NOMO-1 treated with DMSO at 0.1 percent for 48 hours (cell line): ENCODE measurements at regions not wholly inside any gene's neighbourhood (a gene's known extent, or its start where the extent isn't known, plus 50 kb on each side); places are given as distances from the start of the nearest gene placed in this dataset.
"Not testable (repeated sequence)": the region's sequence is repeated elsewhere in the genome, so short reads cannot be mapped to it uniquely, and the experiment has no call there.

Source experiments
- DNase-seq: peaks from one replicate; lab custom pipeline; 2025; ENCODE audit not compliant: unreplicated experiment; lab: John Stamatoyannopoulos, UW

DNA sequence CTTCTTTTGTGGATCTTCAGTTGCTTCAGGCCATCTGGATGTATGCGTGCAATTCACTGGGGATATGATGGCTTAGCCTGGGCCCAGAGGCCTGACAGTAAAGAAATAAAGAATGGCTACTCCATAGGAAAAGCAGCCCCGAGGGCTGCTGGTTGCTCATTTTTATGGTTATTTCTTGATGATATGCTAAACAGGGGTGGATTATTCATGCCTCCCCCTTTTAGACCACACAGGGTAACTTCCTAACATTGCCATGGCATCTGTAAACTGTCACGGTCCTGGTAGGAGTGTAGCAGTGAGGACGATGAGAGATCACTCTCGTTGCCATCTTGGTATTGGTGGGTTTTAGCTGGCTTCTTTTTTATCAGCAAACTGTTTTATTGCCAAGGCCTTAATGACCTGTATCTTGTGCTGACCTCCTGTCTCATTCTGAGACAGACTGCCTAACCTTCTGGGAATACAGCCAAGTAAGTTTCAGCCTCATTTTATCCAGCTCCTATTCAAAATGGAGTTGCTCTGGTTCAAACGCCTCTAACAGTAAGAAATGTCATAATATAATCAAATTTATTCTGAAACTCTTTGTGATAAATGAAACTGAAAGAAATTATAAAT is 60.5 kb downstream of the DSEL start:
- no peak for DNase-seq

DNA sequence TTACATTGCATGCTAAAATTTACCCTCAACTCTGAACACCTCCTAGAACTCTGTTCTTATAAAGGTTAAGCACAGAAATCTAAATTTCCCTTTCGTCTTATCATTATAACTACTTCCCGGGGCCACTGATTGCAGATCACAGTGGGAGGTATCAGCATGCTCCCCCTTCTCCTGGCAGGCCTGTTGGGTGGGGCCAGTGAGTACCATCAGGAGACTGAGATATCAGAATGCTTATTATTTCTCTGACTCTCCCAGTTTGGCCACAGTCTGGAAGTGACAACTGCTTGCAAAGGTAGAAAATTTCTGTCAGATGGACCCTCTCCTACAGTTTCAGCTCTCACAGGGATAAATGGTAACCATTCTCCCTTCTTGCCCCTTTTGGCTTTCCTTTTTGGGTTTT is 62.6 kb downstream of the DSEL start:
- no peak for DNase-seq

DNA sequence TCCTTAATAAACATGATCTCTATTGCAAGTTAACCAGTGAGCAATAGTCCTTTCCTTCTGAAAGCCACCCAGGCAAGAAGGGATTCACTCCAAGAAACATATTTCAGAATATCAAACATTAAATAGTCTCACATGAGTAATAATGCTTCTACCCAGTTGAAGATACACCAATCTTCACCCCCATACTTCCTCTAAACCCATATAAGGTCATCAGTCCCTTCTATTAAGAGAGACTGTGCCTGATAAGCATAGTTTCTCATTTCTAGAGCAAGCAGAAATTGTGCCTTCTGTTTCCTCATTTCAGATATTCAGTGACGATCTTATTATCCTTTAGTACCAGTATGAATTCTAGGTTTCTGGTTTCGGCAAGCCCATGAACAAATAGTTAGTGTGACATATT is 64.6 kb downstream of the DSEL start:
- DNase-seq, result no peak

DNA sequence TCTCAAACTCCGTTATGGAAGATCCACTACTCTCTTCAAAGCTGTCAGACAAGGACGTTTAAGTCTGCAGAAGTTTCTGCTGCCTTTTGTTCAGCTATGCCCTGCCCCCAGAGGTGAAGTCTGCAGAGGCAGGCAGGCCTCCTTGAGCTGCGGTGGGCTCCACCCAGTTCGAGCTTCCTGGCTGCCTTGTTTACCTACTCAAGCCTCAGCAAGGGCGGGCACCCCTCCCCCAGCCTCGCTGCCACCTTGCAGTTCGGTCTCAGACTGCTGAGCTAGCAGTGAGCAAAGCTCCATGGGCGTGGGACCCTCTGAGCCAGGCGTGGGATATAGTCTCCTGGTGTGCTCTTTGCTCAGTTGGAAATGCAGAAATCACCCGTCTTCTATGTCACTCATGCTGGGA is 65.4 kb downstream of the DSEL start:
- not testable (repeated sequence) for DNase-seq

DNA sequence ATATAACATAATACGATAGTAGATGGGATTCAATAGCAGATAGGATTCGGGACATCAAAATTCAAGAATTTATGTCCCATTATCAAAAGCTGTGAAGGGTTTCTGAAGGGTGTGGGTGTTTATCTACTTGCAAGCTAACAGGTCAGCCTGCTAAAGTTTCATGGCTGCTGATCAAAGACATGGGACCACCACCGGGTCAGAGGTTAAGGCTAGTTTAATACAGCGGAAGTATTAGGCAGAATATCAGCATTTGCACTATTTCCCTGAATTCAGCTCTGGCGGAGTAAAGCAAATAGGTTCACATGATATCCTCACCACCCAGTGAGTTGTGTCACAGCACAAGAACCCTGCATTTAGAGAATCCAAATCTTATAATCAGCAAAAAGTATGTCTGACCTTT is 82.5 kb downstream of the DSEL start:
- no peak for DNase-seq

DNA sequence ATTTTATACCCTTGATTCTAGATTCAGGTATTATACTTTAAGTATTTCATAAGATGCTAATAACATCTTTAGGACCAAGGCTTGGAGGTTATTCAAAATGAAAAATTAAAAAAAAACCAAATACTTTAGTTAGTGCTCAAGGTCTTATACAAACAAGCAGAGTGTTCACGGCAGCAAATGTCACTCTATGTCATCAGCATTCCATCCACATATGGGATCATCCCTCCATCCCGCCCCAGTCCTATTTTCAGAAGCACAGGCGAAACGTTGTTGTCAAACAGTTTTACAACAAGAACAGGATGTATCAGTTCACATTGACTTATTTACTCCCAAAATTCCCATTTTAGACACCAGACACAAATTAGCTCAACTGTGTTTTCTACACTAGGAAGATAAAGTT is 83.7 kb downstream of the DSEL start:
- no peak for DNase-seq

DNA sequence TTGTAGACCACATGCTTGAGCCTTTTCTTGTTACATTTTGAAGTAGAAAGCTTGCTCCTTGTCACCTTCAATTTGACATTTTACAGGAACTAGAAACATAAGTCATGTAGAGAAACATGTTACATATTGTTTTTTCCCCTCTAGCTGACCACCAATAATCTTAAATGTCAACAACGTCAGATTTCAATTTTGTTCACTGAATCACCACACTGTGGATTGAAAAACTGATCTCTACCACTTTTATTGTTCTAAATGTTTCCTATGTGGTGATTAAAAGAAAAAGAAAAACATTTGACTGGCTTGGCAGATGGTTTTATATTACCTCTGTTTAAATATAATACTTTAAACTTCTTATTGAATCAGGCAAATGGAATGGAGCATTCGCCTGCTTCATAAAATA is 87.7 kb downstream of the DSEL start:
- no peak for DNase-seq

DNA sequence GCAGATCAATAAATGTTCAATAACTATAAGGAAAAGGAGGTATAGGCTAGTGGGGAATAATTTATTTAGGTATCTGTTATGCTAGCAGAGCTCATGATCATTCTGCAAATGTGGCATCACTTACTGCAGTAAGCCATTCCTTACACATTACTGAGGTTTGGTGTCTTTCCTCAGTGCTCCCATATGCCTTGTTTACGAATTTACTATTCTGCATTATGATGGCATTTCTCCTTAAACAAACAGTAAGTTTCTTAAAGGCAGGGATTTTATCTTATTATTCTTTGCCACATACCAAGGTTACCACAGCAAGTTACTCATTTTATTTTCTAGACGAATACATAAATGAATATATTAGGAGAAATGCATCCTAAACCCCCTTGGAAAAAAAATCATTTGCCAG is 88.4 kb downstream of the DSEL start:
- DNase-seq, result no peak

DNA sequence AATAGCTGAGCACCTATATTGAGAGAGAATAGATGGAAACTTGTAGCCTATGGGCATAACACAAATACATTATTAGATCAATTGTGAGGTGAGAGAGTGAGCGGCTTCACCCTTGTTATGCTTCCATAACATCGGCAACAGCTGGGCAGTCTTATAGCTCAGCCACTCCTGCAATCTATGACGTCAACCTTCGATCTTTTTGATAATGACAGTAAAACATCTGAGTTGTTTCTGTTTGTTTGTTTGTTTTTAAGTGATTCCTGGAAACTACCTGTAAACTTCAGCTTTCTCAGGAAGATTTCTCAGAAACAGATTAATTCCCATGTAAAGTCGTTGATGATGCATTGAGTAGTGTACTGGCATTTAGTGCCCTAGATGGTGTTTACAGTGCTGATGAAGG is 90.0 kb downstream of the DSEL start:
- no peak for DNase-seq

DNA sequence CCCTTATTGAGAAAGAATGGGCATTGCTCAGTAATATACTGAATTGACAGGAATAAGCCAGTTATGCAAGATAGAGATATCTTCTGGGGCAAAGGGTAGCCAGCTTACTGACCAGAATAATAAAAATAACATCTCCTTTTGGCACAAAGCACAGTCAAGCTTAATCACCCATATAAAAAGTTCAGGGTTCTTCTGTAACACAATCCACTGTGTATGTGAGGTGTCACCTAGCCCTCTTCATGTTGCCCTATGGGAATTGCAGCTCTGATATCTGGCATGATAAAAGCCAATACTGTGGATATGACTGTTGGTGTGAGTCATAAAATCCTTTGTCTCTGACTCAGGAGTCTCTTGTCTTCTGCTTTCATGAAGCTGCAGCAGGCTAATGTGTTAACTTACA is 90.8 kb downstream of the DSEL start:
- DNase-seq, result no peak

DNA sequence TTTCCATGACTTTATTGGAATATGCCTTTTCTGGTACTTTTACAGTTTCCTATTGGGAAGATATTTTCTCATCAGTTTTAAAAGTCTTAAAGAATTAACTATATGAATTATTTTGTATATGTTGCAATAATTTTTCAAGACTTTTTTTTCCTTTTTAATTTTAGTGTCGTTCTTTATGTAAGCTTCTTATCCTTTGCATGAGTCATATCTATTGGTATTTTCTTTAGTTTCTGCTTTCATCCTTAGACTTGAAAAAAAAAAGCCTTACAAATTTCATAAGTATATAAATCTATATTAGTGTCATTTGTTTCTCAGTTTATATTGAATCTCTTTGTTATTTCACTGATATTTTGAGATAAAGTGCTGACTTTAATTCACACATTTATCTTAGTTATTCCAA is 94.9 kb downstream of the DSEL start:
- DNase-seq, result no peak

DNA sequence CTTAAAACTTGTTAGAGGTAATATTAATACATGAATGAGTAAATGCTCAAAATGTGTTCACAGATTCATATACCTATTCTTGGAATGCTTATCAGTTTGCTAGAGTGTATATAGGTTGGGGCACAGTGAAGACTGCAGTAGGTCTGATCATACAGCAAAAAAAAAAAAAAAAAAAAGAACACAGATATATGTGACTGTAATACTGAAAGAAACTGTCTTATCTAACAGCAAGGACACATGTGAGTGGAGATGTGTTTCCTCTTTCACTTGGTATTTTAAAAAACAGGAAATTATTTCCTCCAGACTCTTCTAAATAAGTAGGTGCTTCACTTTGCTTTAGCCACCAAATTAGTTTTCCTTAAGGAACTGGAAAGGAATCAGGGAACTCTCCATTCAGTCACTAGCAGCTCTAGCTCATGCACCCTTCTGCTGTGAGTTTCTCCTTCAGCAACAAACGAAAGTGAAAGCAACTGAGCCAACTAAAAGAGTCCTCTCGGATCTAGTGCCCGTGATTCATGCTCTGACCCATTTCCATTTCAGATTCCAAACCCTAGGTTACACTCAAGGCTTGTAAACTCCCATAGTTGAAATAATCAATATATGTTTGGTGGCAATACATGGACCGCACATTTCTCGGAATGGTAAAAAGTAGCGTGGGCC is 98.5 kb downstream of the DSEL start:
- peak; percentile 65 for DNase-seq

DNA sequence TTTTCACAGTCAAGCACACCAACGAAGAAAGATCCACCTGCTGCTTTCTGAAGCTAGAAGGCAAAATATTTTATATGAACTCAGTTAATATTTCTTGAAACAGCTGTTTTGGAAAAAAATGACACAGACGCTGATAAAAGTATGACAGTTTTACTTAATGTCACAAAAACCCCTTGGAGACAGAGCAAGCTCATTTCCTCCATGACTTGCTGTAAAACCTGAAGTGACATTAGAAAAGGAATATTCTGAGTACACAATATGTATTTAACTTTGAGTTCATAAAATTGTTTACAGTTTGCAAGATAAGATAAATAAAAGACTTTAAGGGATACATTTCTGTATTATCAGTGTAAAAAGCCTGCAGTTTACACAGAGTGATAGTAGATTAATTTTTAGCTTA is 105.4 kb downstream of the DSEL start:
- no peak for DNase-seq

DNA sequence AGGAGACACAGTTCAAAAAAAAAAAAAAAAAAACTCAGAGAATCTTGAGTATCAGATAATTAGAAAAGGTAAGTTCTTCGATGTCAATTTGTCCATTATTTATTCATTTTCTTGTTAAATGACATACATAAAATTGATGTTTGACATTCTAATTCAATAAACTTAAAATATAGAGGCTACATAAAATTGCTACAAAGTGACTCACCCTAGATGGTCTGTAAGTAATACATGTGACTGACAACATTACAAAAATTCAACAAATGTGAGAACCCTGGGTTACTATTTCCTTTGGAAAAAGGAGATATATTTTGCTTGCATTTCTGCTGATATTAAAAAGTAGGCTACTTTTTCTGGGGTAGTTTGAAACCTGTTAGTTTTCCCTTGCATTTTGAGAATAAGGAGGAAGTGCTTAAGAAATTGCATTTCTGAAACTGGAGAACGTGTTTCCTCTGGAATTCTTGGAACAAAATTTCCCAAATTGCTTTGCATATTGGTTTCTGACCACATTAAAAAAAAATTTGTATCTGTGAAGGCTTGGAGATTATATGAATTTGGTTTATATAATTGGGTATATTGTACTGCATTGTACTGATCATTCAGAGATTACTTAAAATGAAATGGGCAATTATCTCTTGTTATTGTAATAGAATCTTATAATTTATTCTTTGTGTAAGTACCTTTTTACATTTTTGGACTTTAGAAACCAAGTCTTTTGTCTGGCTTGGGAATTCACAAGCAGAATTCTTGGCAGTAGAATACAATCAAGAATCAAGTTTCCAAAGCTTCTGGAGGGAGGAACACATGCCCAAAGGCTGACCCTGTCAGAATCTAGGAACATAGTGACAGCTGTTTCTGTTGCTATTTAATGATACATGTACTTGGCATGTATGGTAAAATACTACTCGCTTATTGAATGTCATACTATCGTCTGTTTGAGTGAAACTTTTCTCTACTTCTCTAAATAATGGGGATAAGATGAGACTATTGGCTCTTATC is 106.1 kb downstream of the DSEL start:
- DNase-seq, result no peak

DNA sequence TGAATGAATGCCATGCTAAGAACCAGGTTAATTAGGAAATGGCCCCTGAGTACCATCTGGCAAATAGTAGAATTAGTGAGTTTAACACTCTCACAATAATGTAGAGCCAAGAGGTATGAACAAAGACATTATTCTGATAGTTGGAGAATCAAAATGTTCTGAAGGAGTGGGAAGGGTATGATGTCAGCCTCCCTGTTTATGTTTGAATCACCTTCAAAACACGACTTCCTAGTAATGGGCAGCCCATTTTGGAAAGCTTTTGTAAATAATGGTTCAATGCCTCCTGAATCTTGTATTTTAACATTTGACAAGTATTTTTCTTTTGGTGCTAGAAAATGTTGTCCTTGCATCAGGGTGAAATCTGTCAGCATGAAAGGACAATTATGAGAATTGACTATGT is 108.3 kb downstream of the DSEL start:
- DNase-seq, result no peak

DNA sequence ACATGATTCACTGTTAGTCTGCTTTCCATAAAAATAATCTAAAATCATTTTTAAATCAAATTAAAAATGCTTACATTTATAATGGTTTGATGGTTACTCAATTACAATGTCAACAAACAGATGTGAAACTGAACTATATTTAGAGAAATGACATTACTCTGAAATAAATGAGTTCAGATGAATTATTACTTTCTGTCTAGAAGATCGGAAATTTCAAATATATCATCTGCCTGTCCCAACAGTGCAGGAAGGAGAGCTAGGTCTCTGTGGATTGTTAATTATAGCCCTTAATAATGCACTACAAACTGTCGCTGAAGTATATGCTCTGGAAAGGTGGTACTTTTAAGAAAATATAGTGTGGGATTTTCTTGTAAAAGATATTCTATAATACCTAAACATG is 109.8 kb downstream of the DSEL start:
- DNase-seq, result peak; percentile 6

DNA sequence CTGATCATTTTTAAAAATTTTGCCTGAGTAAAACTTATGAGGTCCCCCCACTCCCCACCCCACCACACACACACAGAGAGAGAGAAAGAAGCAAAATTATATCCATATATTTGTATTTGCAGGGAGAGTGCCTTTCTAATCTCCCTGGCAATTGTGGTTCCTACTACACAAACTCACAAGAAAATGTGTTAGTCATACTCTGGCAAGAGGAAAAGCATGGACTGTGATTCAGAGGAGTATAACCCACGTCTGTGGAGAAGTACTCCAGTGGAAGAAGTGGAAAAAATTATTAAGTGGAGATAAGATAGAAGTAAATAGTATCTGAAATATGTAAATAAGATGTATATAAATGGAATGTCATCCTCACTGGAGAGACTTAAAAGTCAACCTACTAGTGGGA is 114.0 kb downstream of the DSEL start:
- DNase-seq, result no peak

DNA sequence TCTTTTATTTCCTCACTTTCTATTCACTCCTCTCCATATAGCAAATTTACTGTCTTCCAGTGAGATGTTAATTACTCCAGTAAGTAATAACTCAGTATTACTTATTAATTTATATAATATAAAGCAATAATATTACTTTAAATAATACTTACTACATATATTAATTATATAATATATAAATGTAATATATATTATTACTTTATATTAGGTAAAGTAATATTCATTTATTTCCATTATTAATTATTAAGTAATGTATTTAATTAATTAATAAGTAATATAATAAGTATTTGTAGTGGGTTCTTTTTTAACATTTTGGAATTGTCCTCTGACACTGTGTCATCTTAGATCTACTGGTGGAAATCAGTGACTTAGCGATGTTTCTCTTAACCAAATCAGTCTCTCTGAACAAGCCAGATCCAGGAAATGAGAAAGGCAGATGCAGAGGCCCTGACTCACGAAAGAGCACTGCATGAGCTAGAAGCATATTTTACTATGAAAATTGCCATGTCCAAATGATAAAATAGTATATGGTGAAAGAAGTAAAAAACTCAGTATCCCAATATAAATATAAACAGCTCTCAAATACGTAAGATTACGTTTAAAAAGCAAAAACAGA is 115.9 kb downstream of the DSEL start:
- DNase-seq, result no peak

DNA sequence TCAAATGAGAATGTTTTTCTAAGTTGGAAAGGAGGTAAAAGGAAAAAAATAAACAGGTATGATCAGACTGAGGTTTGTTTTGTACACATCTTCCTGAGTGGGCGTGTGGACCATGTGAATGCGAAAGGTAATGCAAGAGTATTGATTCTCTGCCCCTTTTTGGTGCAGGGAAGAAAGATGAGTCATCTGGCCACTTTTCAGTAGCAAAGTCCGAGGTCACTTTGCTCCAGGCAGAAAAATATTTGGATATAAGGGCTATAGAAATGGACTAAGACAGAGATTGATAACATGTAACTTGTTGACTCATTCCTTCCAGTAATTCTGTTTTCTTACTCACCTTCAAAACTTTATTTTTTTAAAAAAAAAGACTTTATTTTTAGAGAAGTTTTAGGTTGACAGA is 130.5 kb downstream of the DSEL start:
- no peak for DNase-seq

DNA sequence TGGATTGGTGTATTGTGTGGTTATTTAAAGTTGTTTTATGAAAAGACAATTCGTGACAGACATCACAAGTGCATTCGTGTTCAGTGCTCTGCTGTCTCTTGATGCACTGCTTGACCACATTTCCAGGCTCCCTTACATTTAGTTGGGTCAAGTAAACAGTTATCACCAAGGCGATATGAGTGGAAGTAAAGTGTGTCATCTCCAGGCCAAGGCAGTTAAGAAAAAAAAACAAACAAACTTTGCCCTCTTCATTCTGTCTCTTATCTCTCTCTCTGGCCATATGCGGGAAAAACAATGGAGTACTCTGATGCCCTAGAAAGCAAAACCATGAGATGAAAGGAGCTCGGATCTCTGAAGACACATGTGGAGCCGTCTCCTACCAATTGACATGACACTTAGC is 131.1 kb downstream of the DSEL start:
- no peak for DNase-seq

DNA sequence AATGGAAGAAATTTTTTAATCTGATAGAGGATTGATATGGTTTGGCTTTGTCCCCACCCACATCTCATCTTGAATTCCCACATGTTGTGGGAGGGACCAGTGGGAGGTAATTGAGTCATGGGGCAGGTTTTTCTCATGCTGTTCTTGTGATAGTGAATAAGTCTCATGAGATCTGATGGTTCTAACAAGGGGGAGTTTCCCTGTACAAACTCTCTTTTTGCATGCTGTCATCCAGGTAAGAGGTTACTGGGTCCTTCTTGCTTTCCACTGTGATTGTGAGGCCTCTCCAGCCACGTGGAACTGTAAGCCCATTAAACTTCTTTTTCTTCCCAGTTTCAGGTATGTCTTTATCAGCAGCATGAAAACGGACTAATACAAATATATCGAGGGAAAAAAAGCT is 132.5 kb downstream of the DSEL start:
- DNase-seq, result not testable (repeated sequence)
